ENCODE measurements at regions not wholly inside any gene's neighbourhood (a gene's known extent, or its start where the extent isn't known, plus 50 kb on each side); places are given as distances from the start of the nearest gene placed in this dataset.

GRCh38 chr5:136799806-136800372, 434.5 kb upstream of the TRPC7 start:
- H4K5ac ChIP-seq (ENCODE audit: low read depth, low read length), result no peak overlapping the region
- no peak overlapping the region for H3K4me3 ChIP-seq (ENCODE audit: insufficient read depth, low read depth, low read length)
- CTCF ChIA-PET, result no interaction called here
- peak overlapping the region; percentile 72 for H2AFZ ChIP-seq (replicated peaks; ENCODE audit: low read length, poor library complexity)
- in situ Hi-C loops (cut with MboI; ENCODE audit: low sequenced_read_pairs) (no loop called here), dilution Hi-C loops (cut with HindIII; ENCODE audit: low sequenced_read_pairs, unreplicated experiment) (no loop called here), intact Hi-C loops (cut with micrococcal nuclease) (loop anchor here (5.0 kb wide), 1 partner anchor 422 kb away; no protein-coding TSS in a partner anchor)
- H3K36me3 ChIP-seq (ENCODE audit: control insufficient read depth, insufficient read depth, low read length), result no peaks in the 10 kb centered on the region
- no TSS peak for BruUV-seq (replicated peaks)
- H2BK5ac ChIP-seq (ENCODE audit: low read depth, low read length, poor library complexity, severe bottlenecking), result no peak overlapping the region
- H4K8ac ChIP-seq (ENCODE audit: low read depth in 2 of 2, low read length in 2 of 2), result no peak overlapping the region
- H3K9me1 ChIP-seq (ENCODE audit: insufficient read depth, low read length), result no peaks in the 10 kb centered on the region
- no peak overlapping the region for H2BK15ac ChIP-seq (ENCODE audit: low read depth, low read length)
- no peak overlapping the region; the same call in 1 of the 2 replicates for H3K4ac ChIP-seq (ENCODE audit: low read depth, low read length)
- H2BK20ac ChIP-seq (ENCODE audit: low read depth, low read length), result no peak overlapping the region; the same call in 1 of the 2 replicates
- peaks cover 6% of the 10 kb centered on the region for H3K9me3 ChIP-seq (ENCODE audit: control insufficient read depth, insufficient read depth, low read length)
- no peak overlapping the region for H3K27ac ChIP-seq (ENCODE audit: insufficient read depth, low read length)
- H3K27me3 ChIP-seq (ENCODE audit: control insufficient read depth, insufficient read depth, low read length), result no peaks in the 10 kb centered on the region
- whole genome bisulfite sequencing, 2 experiments (ENCODE audit: extremely low coverage in 2 of 2, insufficient read length in 1 of 2), result no CpG with 5 or more reads among the region's 1 CpG
- H3K4me2 ChIP-seq (ENCODE audit: low read depth, low read length), result no peak overlapping the region
- no peak overlapping the region for H3K18ac ChIP-seq (ENCODE audit: low read depth, low read length)
- H3K56ac ChIP-seq (ENCODE audit: extremely low read depth, insufficient read depth, low read length), result no peak overlapping the region
- DNase-seq (no peak), ATAC-seq (ENCODE audit: low read depth) (no peak; the same call in 1 of the 2 replicates)
- H4K20me1 ChIP-seq (ENCODE audit: insufficient read depth, low read length), result no peaks in the 10 kb centered on the region
- no peak overlapping the region for H3K9ac ChIP-seq (ENCODE audit: low read depth, low read length)
- TF ChIP-seq POLR2A (IDR thresholded peaks at IDR 0.05; ENCODE audit: low read depth, low read length) (no peak), CEBPB (IDR thresholded peaks at IDR 0.05; ENCODE audit: low read depth, low read length) (no peak), USF2 (IDR thresholded peaks at IDR 0.05; ENCODE audit: low read depth, low read length) (no peak), CHD1 (IDR thresholded peaks at IDR 0.05; ENCODE audit: low read depth, low read length) (no peak), NFE2L2 (IDR thresholded peaks at IDR 0.05; ENCODE audit: low read depth, low read length) (no peak), FOS (IDR thresholded peaks at IDR 0.05; ENCODE audit: low read depth, low read length) (no peak), BHLHE40 (IDR thresholded peaks at IDR 0.05; ENCODE audit: low read depth, low read length) (no peak), MAZ (IDR thresholded peaks at IDR 0.05; ENCODE audit: borderline replicate concordance, low read depth, low read length) (no peak), RFX5 (IDR thresholded peaks at IDR 0.05; ENCODE audit: low read depth, low read length) (no peak), RAD21 (IDR thresholded peaks at IDR 0.05; ENCODE audit: low read length) (no peak), RCOR1 (IDR thresholded peaks at IDR 0.05; ENCODE audit: insufficient replicate concordance, low read length) (no peak), SMC3 (IDR thresholded peaks at IDR 0.05; ENCODE audit: low read depth, low read length) (no peak), MAFK (IDR thresholded peaks at IDR 0.05; ENCODE audit: low read depth, low read length) (no peak)
- H4K91ac ChIP-seq (ENCODE audit: insufficient read depth, low read depth, low read length), result no peak overlapping the region
- H2BK120ac ChIP-seq (ENCODE audit: low read depth, low read length), result no peak overlapping the region
- H2AK5ac ChIP-seq (ENCODE audit: low read depth, low read length), result no peak overlapping the region
- H2AK9ac ChIP-seq (replicated peaks; ENCODE audit: low read depth, low read length, poor library complexity), result no peak overlapping the region
- no peaks in the 10 kb centered on the region for H3K4me1 ChIP-seq (ENCODE audit: control insufficient read depth, insufficient read depth, low read length)
- POLR2A ChIA-PET (ENCODE audit: unreplicated experiment), result no interaction called here
- no peak overlapping the region for H3K23ac ChIP-seq (ENCODE audit: low read depth, low read length)
- H3K79me1 ChIP-seq (ENCODE audit: low read depth in 1 of 2, low read length in 2 of 2), result no peaks in the 10 kb centered on the region
- H3K14ac ChIP-seq (replicated peaks; ENCODE audit: low read depth, low read length), result no peak overlapping the region

All from IMR-90 (cell line).